GM23248 (cell line): ENCODE measurements at regions not wholly inside any gene's neighbourhood (a gene's known extent, or its start where the extent isn't known, plus 50 kb on each side); places are given as distances from the start of the nearest gene placed in this dataset.

Experiments
- EZH2 ChIP-seq: fragments of 200-600 bp; sonication (generic); IDR thresholded peaks from 2 replicates; pipeline ENCODE4 v1.6.1; 2018; ENCODE audit warnings: antibody characterized with exemption, mild to moderate bottlenecking; ENCODE audit not compliant: insufficient read depth, poor library complexity, severe bottlenecking
- EZH2phosphoT487 ChIP-seq: fragments of 200-600 bp; sonication (generic); IDR thresholded peaks from 2 replicates; pipeline ENCODE4 v1.6.1; 2018; ENCODE audit warnings: antibody characterized with exemption, moderate library complexity, mild to moderate bottlenecking, low read depth; ENCODE audit not compliant: insufficient read depth

DNA sequence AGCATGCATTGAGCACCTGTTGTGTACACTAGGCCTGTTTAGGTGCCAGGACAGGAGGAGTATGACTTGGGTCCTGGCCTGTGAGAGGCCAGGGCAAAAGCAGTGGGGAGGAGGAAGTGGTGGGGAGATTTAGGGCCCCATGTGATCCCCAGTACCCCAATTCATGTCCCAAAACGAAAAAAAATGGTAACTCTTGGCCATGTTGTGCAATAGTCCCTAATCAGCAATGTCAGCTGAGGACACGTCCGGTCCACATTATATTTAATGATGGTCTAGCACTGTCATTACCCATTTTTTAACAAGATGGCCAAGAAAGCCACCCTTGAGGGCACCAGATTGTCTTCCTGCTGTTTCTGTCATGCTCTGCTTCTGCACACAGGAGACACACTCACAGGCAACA, 142.0 kb upstream of the RET start:
- TF ChIP-seq EZH2 (no peak), EZH2phosphoT487 (no peak)
